Activated gamma-delta T cell treated with anti-CD3 and anti-CD28 coated beads, Interleukin-2, amount 50 U/mL, for 16 hours (primary cell): ENCODE measurements at regions not wholly inside any gene's neighbourhood (a gene's known extent, or its start where the extent isn't known, plus 50 kb on each side); places are given as distances from the start of the nearest gene placed in this dataset.
"Not testable (repeated sequence)": the region's sequence is repeated elsewhere in the genome, so short reads cannot be mapped to it uniquely, and the experiment has no call there.

Experiments
- DNase-seq: peaks from one replicate; pipeline ENCODE4 v3.0.0-alpha.2; 2020; ENCODE audit warnings: low read depth

DNA sequence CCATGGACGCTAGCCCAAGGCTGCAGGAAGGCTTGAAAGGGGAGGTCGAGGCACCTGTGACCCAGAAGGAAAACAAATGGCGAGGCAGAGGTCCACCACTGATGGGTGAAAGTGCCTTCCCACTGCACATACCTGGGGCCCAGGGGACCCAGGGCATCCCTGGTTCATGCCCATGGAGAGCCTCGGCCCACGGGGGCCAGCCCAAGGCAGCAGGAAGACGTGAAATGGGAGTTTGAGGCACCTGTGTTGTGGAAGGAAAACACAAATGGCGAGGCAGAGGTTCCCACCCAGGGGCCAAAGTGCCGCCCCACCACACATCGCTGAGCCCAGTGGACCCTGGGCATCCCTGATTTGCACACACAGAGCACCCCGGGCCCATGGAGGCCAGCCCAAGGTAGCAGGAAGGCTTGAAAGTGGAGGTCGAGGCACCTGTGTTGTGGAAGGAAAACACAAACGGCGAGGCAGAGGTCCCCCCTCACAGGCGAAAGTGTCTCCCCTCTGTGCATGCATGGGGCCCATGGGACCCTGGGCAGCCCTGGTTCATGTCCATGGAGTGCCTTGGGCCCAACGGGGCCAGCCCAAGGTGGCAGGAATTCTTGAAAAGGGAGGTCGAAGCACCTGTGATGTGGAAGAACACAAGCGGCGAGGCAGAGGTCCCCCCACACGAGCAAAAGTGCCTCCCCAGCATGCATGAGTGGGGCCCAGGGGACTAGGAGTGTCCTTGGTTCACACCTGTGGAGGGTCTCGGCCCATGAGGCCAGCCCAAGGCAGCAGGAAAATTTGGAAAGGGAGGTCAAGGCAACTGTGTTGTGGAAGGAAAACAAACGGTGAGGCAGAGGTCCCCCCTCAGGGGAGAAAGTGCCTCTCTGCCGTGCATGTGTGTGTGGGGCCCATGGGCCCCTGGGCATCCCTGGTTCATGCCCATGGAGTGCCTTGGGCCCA, 383.3 kb downstream of the ALG10 start:
- DNase-seq: no peak

DNA sequence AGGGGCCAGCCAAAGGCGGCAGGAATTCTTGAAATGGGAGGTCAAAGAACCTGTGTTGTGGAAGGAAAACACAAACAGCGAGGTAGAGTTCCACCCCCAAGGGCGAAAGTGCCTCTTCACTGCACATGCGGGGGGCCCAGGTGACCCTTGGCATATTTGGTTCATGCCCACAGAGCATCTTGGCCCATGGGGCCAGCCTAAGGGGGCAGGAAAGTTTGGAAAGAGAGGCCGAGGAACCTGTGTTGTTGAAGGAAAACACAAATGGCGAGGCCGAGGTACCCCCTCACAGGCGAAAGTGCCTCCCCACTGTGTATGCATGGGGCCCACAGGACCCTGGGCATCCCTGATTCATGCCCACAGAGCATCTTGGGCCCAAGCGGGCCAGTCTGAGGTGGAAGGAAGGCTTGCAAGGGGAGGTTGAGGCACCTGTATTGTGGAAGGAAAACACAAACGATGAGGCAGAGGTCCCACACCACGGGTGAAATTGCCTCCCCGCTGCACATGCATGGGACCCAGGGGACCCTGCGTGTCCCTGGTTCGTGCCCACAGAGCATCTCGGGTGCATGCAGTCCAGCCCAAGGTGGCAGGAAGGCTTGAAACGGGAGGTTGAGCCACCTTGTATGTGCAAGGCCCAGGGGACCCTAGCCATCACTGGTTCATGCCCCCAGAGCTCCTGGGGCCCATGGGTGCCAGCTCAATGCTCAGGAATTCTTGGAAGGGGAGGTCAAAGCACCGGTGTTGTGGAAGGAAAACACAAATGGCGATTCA, 384.1 kb downstream of the ALG10 start:
- no peak for DNase-seq

- DNase-seq: no peak
Measured at GRCh38 chr12:34406996-34407300, 384.7 kb downstream of the ALG10 start.

DNA sequence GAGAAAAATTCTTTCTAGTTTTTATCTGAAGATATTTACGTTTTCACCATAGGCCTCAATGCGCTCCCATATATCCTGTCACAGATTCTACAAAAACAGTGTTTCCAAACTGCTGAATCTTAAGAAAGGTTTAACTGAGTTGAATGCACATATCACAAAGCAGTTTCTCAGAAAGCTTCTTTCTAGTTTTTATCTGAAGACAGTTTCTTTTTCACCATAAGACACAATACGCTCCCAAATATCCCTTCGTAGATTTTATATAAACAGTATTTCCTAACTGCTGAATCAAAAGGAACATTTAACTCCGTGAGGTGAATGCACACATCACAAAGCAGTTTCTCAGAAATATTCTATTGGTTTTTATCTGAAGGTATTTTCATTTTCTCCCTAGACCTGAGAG, 385.5 kb downstream of the ALG10 start:
- DNase-seq: no peak

- DNase-seq: not testable (repeated sequence)
Measured at GRCh38 chr12:34431509-34431908, 409.2 kb downstream of the ALG10 start.
